Hepatocyte (in vitro differentiated cells): ENCODE measurements at regions not wholly inside any gene's neighbourhood (a gene's known extent, or its start where the extent isn't known, plus 50 kb on each side); places are given as distances from the start of the nearest gene placed in this dataset.

Experiments used
- DNase-seq: peaks from one replicate; pipeline ENCODE4 v3.0.0-alpha.2; 2016; ENCODE audit warnings: low spot score
- H2AFZ ChIP-seq: fragments of 200-600 bp; sonication (generic); 2 replicates; pipeline ENCODE4 v1.6.0; 2016; ENCODE audit warnings: antibody characterized with exemption, mild to moderate bottlenecking
- H3K27ac ChIP-seq: fragments of 200-600 bp; sonication (generic); 2 replicates; pipeline ENCODE4 v1.5.1; 2016; ENCODE audit warnings: mild to moderate bottlenecking
- H3K27me3 ChIP-seq: fragments of 200-600 bp; sonication (generic); 2 replicates; pipeline ENCODE4 v1.6.1; 2016
- H3K36me3 ChIP-seq: fragments of 200-600 bp; sonication (generic); replicated peaks from 2 replicates; pipeline ENCODE4 v1.5.1; 2016; ENCODE audit warnings: low read depth; ENCODE audit not compliant: insufficient read depth
- H3K4me1 ChIP-seq: fragments of 200-600 bp; sonication (generic); 2 replicates; pipeline ENCODE4 v1.5.1; 2016; ENCODE audit warnings: mild to moderate bottlenecking, moderate library complexity; ENCODE audit not compliant: insufficient read depth
- H3K4me2 ChIP-seq: fragments of 200-600 bp; sonication (generic); 2 replicates; pipeline ENCODE4 v1.6.0; 2016
- H3K4me3 ChIP-seq: fragments of 200-600 bp; sonication (generic); 2 replicates; pipeline ENCODE4 v1.5.1; 2016; ENCODE audit warnings: mild to moderate bottlenecking
- H3K79me2 ChIP-seq: fragments of 200-600 bp; sonication (generic); 2 replicates; pipeline ENCODE4 v1.6.0; 2017; ENCODE audit warnings: mild to moderate bottlenecking
- H3K9me2 ChIP-seq: fragments of 200-600 bp; sonication (generic); replicated peaks from 2 replicates; pipeline ENCODE4 v1.6.0; 2017; ENCODE audit warnings: mild to moderate bottlenecking; ENCODE audit not compliant: insufficient read depth
- H3K9me3 ChIP-seq: fragments of 200-600 bp; sonication (generic); 2 replicates; pipeline ENCODE4 v1.5.1; 2016; ENCODE audit warnings: low read depth, mild to moderate bottlenecking
- H4K20me1 ChIP-seq: fragments of 200-600 bp; sonication (generic); 2 replicates; pipeline ENCODE4 v1.6.0; 2016; ENCODE audit warnings: mild to moderate bottlenecking; ENCODE audit not compliant: insufficient read depth, poor library complexity, severe bottlenecking
- CTCF ChIP-seq: fragments of 200-600 bp; sonication (generic); IDR thresholded peaks from 2 replicates; pipeline ENCODE4 v1.5.1; 2016; ENCODE audit warnings: antibody characterized with exemption, mild to moderate bottlenecking; ENCODE audit not compliant: poor library complexity
- EZH2 ChIP-seq: fragments of 200-600 bp; sonication (generic); IDR thresholded peaks from 2 replicates; pipeline ENCODE4 v1.6.1; 2016; ENCODE audit warnings: antibody characterized with exemption, mild to moderate bottlenecking, borderline replicate concordance
- EZH2phosphoT487 ChIP-seq: fragments of 200-600 bp; sonication (generic); IDR thresholded peaks from one replicate; pipeline ENCODE4 v1.6.1; 2018; ENCODE audit warnings: antibody characterized with exemption, mild to moderate bottlenecking, low read depth, moderate library complexity; ENCODE audit not compliant: unreplicated experiment, severe bottlenecking
- WGBS: methylation state at CpG from one replicate; pipeline ENCODE4 v1.1.6; 2016; ENCODE audit warnings: low lambda C conversion rate; ENCODE audit errors: missing lambda C conversion rate; 5-methylcytosine and 5-hydroxymethylcytosine counted together

- H3K36me3 ChIP-seq: no peaks in the 10 kb centered on the region
- no peak for TF ChIP-seq CTCF
- no peak for TF ChIP-seq EZH2phosphoT487
- no peak for TF ChIP-seq EZH2
- no peak for DNase-seq
- H3K79me2 ChIP-seq: no peaks in the 10 kb centered on the region
- no peak overlapping the region for H3K27ac ChIP-seq
- no peak overlapping the region for H2AFZ ChIP-seq
- H3K4me1 ChIP-seq: no peaks in the 10 kb centered on the region
- no peak overlapping the region for H3K4me2 ChIP-seq
- no peak overlapping the region for H3K4me3 ChIP-seq
- 81% methylated on average over 12 of the region's 12 CpGs for WGBS
- no peaks in the 10 kb centered on the region for H3K27me3 ChIP-seq
- no peaks in the 10 kb centered on the region for H3K9me3 ChIP-seq
- H3K9me2 ChIP-seq: no peaks in the 10 kb centered on the region
- H4K20me1 ChIP-seq: no peaks in the 10 kb centered on the region
These were observed 804.0 kb downstream of the TBC1D22A start for GRCh38 chr22:47566491-47566890.

GRCh38 chr22:47565607-47566006 lies 803.2 kb downstream of the TBC1D22A start:
- H3K4me1 ChIP-seq: no peaks in the 10 kb centered on the region
- no peaks in the 10 kb centered on the region for H3K9me3 ChIP-seq
- no peak overlapping the region for H3K4me3 ChIP-seq
- H3K79me2 ChIP-seq: no peaks in the 10 kb centered on the region
- H3K4me2 ChIP-seq: no peak overlapping the region
- no peak for DNase-seq
- no peaks in the 10 kb centered on the region for H3K36me3 ChIP-seq
- H4K20me1 ChIP-seq: no peaks in the 10 kb centered on the region
- no peak overlapping the region for H3K27ac ChIP-seq
- H2AFZ ChIP-seq: no peak overlapping the region
- no peaks in the 10 kb centered on the region for H3K9me2 ChIP-seq
- TF ChIP-seq EZH2 (no peak), CTCF (no peak), EZH2phosphoT487 (no peak)
- no peaks in the 10 kb centered on the region for H3K27me3 ChIP-seq
- 85% methylated on average over 4 of the region's 4 CpGs for WGBS

- no peak overlapping the region for H2AFZ ChIP-seq
- no peak for TF ChIP-seq CTCF
- H4K20me1 ChIP-seq: no peaks in the 10 kb centered on the region
- H3K4me1 ChIP-seq: no peaks in the 10 kb centered on the region
- H3K79me2 ChIP-seq: no peaks in the 10 kb centered on the region
- no peaks in the 10 kb centered on the region for H3K36me3 ChIP-seq
- no peaks in the 10 kb centered on the region for H3K27me3 ChIP-seq
- no peak overlapping the region for H3K27ac ChIP-seq
- H3K4me2 ChIP-seq: no peak overlapping the region
- no peaks in the 10 kb centered on the region for H3K9me3 ChIP-seq
- DNase-seq: no peak
- H3K4me3 ChIP-seq: no peak overlapping the region
- WGBS: 79% methylated on average over 17 of the region's 17 CpGs
- no peaks in the 10 kb centered on the region for H3K9me2 ChIP-seq
These were observed 802.4 kb downstream of the TBC1D22A start for GRCh38 chr22:47564651-47565434.

- H2AFZ ChIP-seq: no peak overlapping the region
- no peaks in the 10 kb centered on the region for H3K9me3 ChIP-seq
- H4K20me1 ChIP-seq: no peaks in the 10 kb centered on the region
- no peak overlapping the region for H3K4me3 ChIP-seq
- WGBS: 89% methylated on average over 11 of the region's 12 CpGs
- no peaks in the 10 kb centered on the region for H3K27me3 ChIP-seq
- no peak for DNase-seq
- H3K4me1 ChIP-seq: no peaks in the 10 kb centered on the region
- H3K79me2 ChIP-seq: no peaks in the 10 kb centered on the region
- H3K9me2 ChIP-seq: no peaks in the 10 kb centered on the region
- no peak overlapping the region for H3K27ac ChIP-seq
- TF ChIP-seq CTCF (no peak), EZH2 (no peak), EZH2phosphoT487 (no peak)
- H3K36me3 ChIP-seq: no peaks in the 10 kb centered on the region
- no peak overlapping the region for H3K4me2 ChIP-seq
These were observed 801.7 kb downstream of the TBC1D22A start for GRCh38 chr22:47564158-47564450.
